A673 (cell line): ENCODE measurements at regions not wholly inside any gene's neighbourhood (a gene's known extent, or its start where the extent isn't known, plus 50 kb on each side); places are given as distances from the start of the nearest gene placed in this dataset.

Source experiments
- BruUV-seq: library from RNA; stranded (reverse); fragments of 400-500 nt; replicated peaks from 2 replicates; lab custom pipeline; 2021; lab: Mats Ljungman, UMichigan
- CTCF ChIA-PET: fragments of 300-600 bp; sonication (Branson Sonifier 250); formaldehyde crosslinking; loops from one replicate; lab custom pipeline; 2022; ENCODE audit warnings: antibody characterized with exemption; lab: Charles Lee
- POLR2A ChIA-PET: fragments of 300-600 bp; sonication (Branson Sonifier 250); formaldehyde crosslinking; loops from one replicate; lab custom pipeline; 2022; ENCODE audit warnings: antibody characterized with exemption; ENCODE audit not compliant: low non-redundant PET; lab: Charles Lee
- DNase-seq: peaks from one replicate; pipeline ENCODE4 v3.0.0-alpha.2; 2015; ENCODE audit warnings: low spot score
- H3K27ac ChIP-seq: fragments of 200-600 bp; sonication (generic); 2 replicates; pipeline ENCODE4 v1.5.1; 2016; ENCODE audit warnings: mixed run types, low read depth, mild to moderate bottlenecking, mixed read lengths, antibody characterized with exemption, low read length; ENCODE audit not compliant: poor library complexity, severe bottlenecking
- H3K27me3 ChIP-seq: fragments of 200-600 bp; sonication (generic); replicated peaks from 2 replicates; pipeline ENCODE4 v1.6.1; 2017; ENCODE audit warnings: mixed run types, low read depth, mild to moderate bottlenecking, mixed read lengths, antibody characterized with exemption, low read length; ENCODE audit not compliant: insufficient read depth, poor library complexity
- H3K36me3 ChIP-seq: fragments of 200-600 bp; sonication (generic); 2 replicates; pipeline ENCODE4 v1.6.1; 2016; ENCODE audit warnings: mixed run types, mild to moderate bottlenecking, mixed read lengths, antibody characterized with exemption, low read length; ENCODE audit not compliant: insufficient read depth, poor library complexity, severe bottlenecking
- H3K4me1 ChIP-seq: fragments of 200-600 bp; sonication (generic); 2 replicates; pipeline ENCODE4 v1.6.1; 2017; ENCODE audit warnings: mixed run types, mild to moderate bottlenecking, mixed read lengths, antibody characterized with exemption, low read length; ENCODE audit not compliant: insufficient read depth, poor library complexity, severe bottlenecking
- H3K4me3 ChIP-seq: fragments of 200-600 bp; sonication (generic); 2 replicates; pipeline ENCODE4 v1.5.1; 2016; ENCODE audit warnings: low read depth, mixed run types, mild to moderate bottlenecking, mixed read lengths, low read length; ENCODE audit not compliant: poor library complexity, severe bottlenecking
- H3K9me3 ChIP-seq: fragments of 200-600 bp; sonication (generic); 2 replicates; pipeline ENCODE4 v1.6.1; 2016; ENCODE audit warnings: mixed run types, low read depth, mild to moderate bottlenecking, mixed read lengths, antibody characterized with exemption, low read length; ENCODE audit not compliant: poor library complexity, severe bottlenecking
- CTCF ChIP-seq: fragments of 300-800, 200-600 bp; sonication (generic); conservative IDR thresholded peaks from 2 replicates; pipeline ENCODE4 v1.5.1; 2017; ENCODE audit warnings: low read depth, mild to moderate bottlenecking, antibody characterized with exemption, low read length, moderate library complexity, mixed read lengths
- EZH2 ChIP-seq: fragments of 200-600 bp; sonication (generic); IDR thresholded peaks from 2 replicates; pipeline ENCODE4 v1.6.1; 2017; ENCODE audit warnings: borderline replicate concordance, low read depth, mild to moderate bottlenecking, mixed read lengths, antibody characterized with exemption, low read length; ENCODE audit not compliant: poor library complexity, severe bottlenecking
- intact Hi-C: fragments of 100-400 bp; cut with micrococcal nuclease; formaldehyde crosslinking; loops from one replicate; pipeline ENCODE4 v1.10.0; 2022; ENCODE audit not compliant: unreplicated experiment

DNA sequence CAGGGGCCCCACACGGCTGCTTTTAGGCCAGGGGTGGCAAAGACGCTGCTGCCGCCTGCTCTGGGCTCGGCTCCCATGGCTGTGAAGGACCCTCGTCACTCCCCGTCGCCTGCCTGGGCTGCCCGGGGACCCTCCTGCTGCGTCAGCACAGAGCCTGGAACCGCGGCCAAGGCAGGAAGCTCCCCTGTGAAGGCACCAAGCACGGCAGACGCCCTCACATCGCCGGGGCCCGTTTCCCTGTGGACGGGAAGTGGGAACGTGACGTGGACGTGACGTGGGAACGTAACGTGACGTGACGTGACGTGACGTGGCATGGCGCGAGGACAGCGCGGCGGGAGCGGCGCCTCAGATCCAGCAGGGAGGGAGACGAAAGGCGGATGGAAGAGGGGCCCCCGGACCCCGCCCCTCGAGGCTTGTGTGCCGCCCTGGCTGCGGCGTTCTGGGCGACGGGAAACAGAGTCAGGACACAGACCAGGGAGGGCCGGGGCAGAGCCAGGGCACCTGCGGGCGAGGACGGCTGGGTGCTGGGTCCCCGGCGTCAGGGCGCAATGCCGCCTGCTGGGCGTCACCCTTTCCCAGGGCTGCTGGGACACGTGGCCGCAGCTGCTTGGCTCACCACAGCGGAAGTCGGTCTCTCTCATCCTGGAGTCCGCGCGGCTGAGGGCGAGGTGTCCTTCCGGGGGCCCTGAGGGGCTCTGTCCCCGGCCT is 53.1 kb downstream of the MRPL36 start:
- POLR2A ChIA-PET: no interaction called here
- no peak for DNase-seq

GRCh38 chr5:1745796-1746370 is 53.8 kb downstream of the MRPL36 start:
- CTCF ChIA-PET: no interaction called here

More for the DNA sequence above, 53.1 kb downstream of the MRPL36 start:
- TF ChIP-seq EZH2 (no peak), CTCF (no peak)
- H3K4me1 ChIP-seq: no peaks in the 10 kb centered on the region
- intact Hi-C loops: no loop called here
- H3K9me3 ChIP-seq: no peaks in the 10 kb centered on the region
- no peak overlapping the region for H3K4me3 ChIP-seq
- BruUV-seq: no TSS peak
- no peak overlapping the region for H3K27ac ChIP-seq
- H3K36me3 ChIP-seq: no peaks in the 10 kb centered on the region
- CTCF ChIA-PET: no interaction called here
- H3K27me3 ChIP-seq: peaks cover 33% of the 10 kb centered on the region

GRCh38 chr5:1745123-1745795 is 54.4 kb downstream of the MRPL36 start:
- no peak overlapping the region for H3K4me3 ChIP-seq
- H3K27me3 ChIP-seq: peaks cover 21% of the 10 kb centered on the region
- no TSS peak for BruUV-seq
- no peak for TF ChIP-seq CTCF
- TF ChIP-seq EZH2: no peak
- no peak overlapping the region for H3K27ac ChIP-seq
- H3K4me1 ChIP-seq: no peaks in the 10 kb centered on the region
- ChIA-PET POLR2A (no interaction called here), CTCF (no interaction called here)
- H3K36me3 ChIP-seq: no peaks in the 10 kb centered on the region
- H3K9me3 ChIP-seq: peaks cover under 1% of the 10 kb centered on the region
- DNase-seq: no peak
- intact Hi-C loops: no loop called here

More at GRCh38 chr5:1745796-1746370, 53.8 kb downstream of the MRPL36 start:
- Histone ChIP-seq H3K27ac (no peak overlapping the region), H3K36me3 (no peaks in the 10 kb centered on the region), H3K4me1 (no peaks in the 10 kb centered on the region), H3K4me3 (no peak overlapping the region), H3K27me3 (peaks cover 27% of the 10 kb centered on the region), H3K9me3 (no peaks in the 10 kb centered on the region)
- no TSS peak for BruUV-seq
- intact Hi-C loops: no loop called here
- no peak for DNase-seq
- TF ChIP-seq CTCF (no peak), EZH2 (no peak)
- POLR2A ChIA-PET: no interaction called here
